Heart left ventricle (tissue), 13 donors: ENCODE measurements at regions not wholly inside any gene's neighbourhood (a gene's known extent, or its start where the extent isn't known, plus 50 kb on each side); places are given as distances from the start of the nearest gene placed in this dataset.

Experiments used
- CTCF ChIP-seq, 12 donors: fragments of 200-600 bp; sonication (generic) in 4 of 12; IDR thresholded peaks; one replicate each; pipeline versions ENCODE4 v1.5.0 to v1.8.0; 2018 to 2022; ENCODE audit warnings: antibody characterized with exemption in 12 of 12, mild to moderate bottlenecking in 5 of 12
- POLR2A ChIP-seq, 2 donors: fragments of 450-650 bp; IDR thresholded peaks; one replicate each; pipeline ENCODE4 v1.6.1; 2017; ENCODE audit warnings: antibody characterized with exemption in 2 of 2, mild to moderate bottlenecking in 2 of 2, moderate library complexity in 2 of 2
- donor health status: ischemic (EF 13 %, LVEDD 7.1; RV severe dilation, severe dysfunction).
- donor health status: DM: no; HTN: yes; CAD: no.
- donor health status: DM: no; HTN: no; CAD: no.
- donor health status: ischemic (EF 25% LVEDD 6.9; RV normal size, moderate dysfunction).
- donor health status: ischemic (EF 25% LVEDD 5.7; RV mildly dilated, moderate dysfunction).
- donor health status: ischemic (EF 35%, LVEDD 5.7; RV mildly dilated, moderate dysfunction).
- donor health status: nonischemic (EF 11% LVEDD 7.7; RV severe dilation, severe dysfunction).
- donor health status: DM: yes; HTN: yes; CAD: no.
- donor health status: PGD.
- donor health status: ischemic (EF 29% LVEDD 5.4; RV normal size, mild dysfunction).
- donor health status: nonischemic (EF 23%, LVEDD 6.1; RV moderate dilation, normal function).

- no peak for TF ChIP-seq CTCF (IDR thresholded peaks at IDR 0.05)
- no peak for TF ChIP-seq POLR2A (IDR thresholded peaks at IDR 0.05)
Measured at GRCh38 chr20:53805895-53806384, 212.3 kb upstream of the ZNF217 start.
